HEK293T (cell line): ENCODE measurements at regions not wholly inside any gene's neighbourhood (a gene's known extent, or its start where the extent isn't known, plus 50 kb on each side); places are given as distances from the start of the nearest gene placed in this dataset.

Experiments used
- CTCF ChIA-PET: fragments of 350-600 bp; formaldehyde crosslinking; extraction: SDS; loops from one replicate; lab custom pipeline; 2021; ENCODE audit warnings: antibody characterized with exemption, inconsistent platforms; lab: Yijun Ruan, JAX
- POLR2A ChIA-PET: fragments of 350-600 bp; formaldehyde crosslinking; extraction: SDS; loops from one replicate; lab custom pipeline; 2020; ENCODE audit warnings: antibody characterized with exemption, inconsistent platforms; lab: Yijun Ruan, JAX
- DNase-seq: peaks from one replicate; pipeline ENCODE4 v3.0.0; 2012; ENCODE audit warnings: mixed read lengths; ENCODE audit errors: extremely low spot score
- ARNT ChIP-seq: fragments of 450-650 bp; IDR thresholded peaks from 2 replicates; pipeline ENCODE4 v1.6.1; 2017; ENCODE audit warnings: mild to moderate bottlenecking
- BHLHE40 ChIP-seq: fragments of 450-650 bp; IDR thresholded peaks from 2 replicates; pipeline ENCODE4 v1.6.1; 2016; ENCODE audit warnings: mild to moderate bottlenecking, moderate library complexity, borderline replicate concordance
- CTBP1 ChIP-seq: fragments of 450-650 bp; IDR thresholded peaks from 2 replicates; pipeline ENCODE4 v1.6.1; 2016; ENCODE audit warnings: borderline replicate concordance
- ELF4 ChIP-seq: fragments of 450-650 bp; IDR thresholded peaks from 2 replicates; pipeline ENCODE4 v1.6.1; 2017; ENCODE audit warnings: antibody characterized with exemption
- FOXA1 ChIP-seq: fragments of 450-650 bp; IDR thresholded peaks from 2 replicates; pipeline ENCODE4 v1.6.1; 2016; ENCODE audit warnings: mild to moderate bottlenecking
- FOXK2 ChIP-seq: fragments of 450-650 bp; IDR thresholded peaks from 2 replicates; pipeline ENCODE4 v1.6.1; 2016; ENCODE audit warnings: mild to moderate bottlenecking
- FOXM1 ChIP-seq: fragments of 450-650 bp; IDR thresholded peaks from 2 replicates; pipeline ENCODE4 v1.6.1; 2017; ENCODE audit warnings: mild to moderate bottlenecking, borderline replicate concordance
- HDGF ChIP-seq: fragments of 450-650 bp; IDR thresholded peaks from 2 replicates; pipeline ENCODE4 v1.6.1; 2017; ENCODE audit warnings: antibody characterized with exemption, borderline replicate concordance
- L3MBTL2 ChIP-seq: fragments of 450-650 bp; conservative IDR thresholded peaks from 2 replicates; pipeline ENCODE4 v1.6.1; 2016; ENCODE audit warnings: mild to moderate bottlenecking
- LEF1 ChIP-seq: fragments of 450-650 bp; IDR thresholded peaks from 2 replicates; pipeline ENCODE4 v1.6.1; 2017; ENCODE audit warnings: mild to moderate bottlenecking, borderline replicate concordance
- NFRKB ChIP-seq: fragments of 450-650 bp; IDR thresholded peaks from 2 replicates; pipeline ENCODE4 v1.6.1; 2016; ENCODE audit warnings: mild to moderate bottlenecking, moderate library complexity
- SP1 ChIP-seq: fragments of 450-650 bp; IDR thresholded peaks from 2 replicates; pipeline ENCODE4 v1.6.1; 2017
- SUZ12 ChIP-seq: fragments of 450-650 bp; IDR thresholded peaks from 2 replicates; pipeline ENCODE4 v1.6.1; 2016; ENCODE audit warnings: mild to moderate bottlenecking
- TARDBP ChIP-seq: fragments of 450-650 bp; IDR thresholded peaks from 2 replicates; pipeline ENCODE4 v1.6.1; 2016
- ZNF384 ChIP-seq: fragments of 450-650 bp; IDR thresholded peaks from 2 replicates; pipeline ENCODE4 v1.6.1; 2016
- TF ChIP-seq, protein P1 (sequence below): fragments of 450-650 bp; IDR thresholded peaks from 2 replicates; pipeline ENCODE4 v1.6.1; 2016

DNA sequence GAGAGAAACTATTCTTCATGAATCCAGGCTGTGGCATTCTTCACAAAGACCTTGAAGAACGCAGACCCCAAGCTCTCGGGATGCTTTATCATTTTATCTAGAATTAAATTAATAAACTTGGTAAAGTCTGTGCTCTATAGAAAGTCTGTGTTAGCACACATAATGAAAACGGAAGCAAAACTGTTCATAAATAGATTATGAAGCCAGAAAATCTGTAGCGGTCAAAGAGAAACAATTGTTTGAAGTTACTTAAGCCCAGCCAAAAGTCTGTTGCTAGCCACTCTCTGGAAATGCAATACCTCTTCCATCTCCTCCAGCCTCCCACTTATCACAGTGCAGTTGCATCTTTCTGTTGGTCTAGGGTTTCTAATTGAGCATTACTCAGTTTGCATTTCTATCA, 375.9 kb downstream of the KIF4B start:
- DNase-seq: no peak
- ChIA-PET CTCF (no interaction called here), POLR2A (no interaction called here)
- TF ChIP-seq FOXM1 (no peak), SP1 (no peak), FOXA1 (no peak), L3MBTL2 (no peak), TARDBP (no peak), BHLHE40 (no peak), ELF4 (no peak), ARNT (no peak), ZNF384 (no peak), NFRKB (no peak), CTBP1 (no peak), HDGF (no peak), SUZ12 (no peak), FOXK2 (no peak), LEF1 (no peak)
- TF ChIP-seq, protein P1, sequence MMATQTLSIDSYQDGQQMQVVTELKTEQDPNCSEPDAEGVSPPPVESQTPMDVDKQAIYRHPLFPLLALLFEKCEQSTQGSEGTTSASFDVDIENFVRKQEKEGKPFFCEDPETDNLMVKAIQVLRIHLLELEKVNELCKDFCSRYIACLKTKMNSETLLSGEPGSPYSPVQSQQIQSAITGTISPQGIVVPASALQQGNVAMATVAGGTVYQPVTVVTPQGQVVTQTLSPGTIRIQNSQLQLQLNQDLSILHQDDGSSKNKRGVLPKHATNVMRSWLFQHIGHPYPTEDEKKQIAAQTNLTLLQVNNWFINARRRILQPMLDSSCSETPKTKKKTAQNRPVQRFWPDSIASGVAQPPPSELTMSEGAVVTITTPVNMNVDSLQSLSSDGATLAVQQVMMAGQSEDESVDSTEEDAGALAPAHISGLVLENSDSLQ: no peak

DNA sequence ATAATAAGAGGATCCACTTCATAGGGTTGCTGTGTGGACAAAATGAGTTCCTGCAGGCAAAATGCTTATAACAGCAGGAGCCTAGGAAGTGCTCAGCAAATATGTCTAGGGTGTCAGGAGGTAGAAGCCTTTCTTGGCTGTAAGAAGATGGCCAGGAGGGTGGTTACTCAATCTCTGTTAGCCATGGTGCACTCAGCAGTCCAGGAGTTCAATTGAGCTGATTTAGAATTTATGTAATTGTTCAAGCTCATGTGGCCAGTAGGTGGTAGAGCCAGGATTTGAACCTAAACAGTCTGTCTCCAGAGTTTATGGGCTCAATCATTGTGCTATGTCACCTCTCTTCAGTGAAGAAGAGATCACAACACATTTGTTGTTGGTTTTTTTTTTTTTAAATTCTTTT, 381.2 kb downstream of the KIF4B start:
- DNase-seq: no peak
- POLR2A ChIA-PET: no interaction called here
- CTCF ChIA-PET: no interaction called here

DNA sequence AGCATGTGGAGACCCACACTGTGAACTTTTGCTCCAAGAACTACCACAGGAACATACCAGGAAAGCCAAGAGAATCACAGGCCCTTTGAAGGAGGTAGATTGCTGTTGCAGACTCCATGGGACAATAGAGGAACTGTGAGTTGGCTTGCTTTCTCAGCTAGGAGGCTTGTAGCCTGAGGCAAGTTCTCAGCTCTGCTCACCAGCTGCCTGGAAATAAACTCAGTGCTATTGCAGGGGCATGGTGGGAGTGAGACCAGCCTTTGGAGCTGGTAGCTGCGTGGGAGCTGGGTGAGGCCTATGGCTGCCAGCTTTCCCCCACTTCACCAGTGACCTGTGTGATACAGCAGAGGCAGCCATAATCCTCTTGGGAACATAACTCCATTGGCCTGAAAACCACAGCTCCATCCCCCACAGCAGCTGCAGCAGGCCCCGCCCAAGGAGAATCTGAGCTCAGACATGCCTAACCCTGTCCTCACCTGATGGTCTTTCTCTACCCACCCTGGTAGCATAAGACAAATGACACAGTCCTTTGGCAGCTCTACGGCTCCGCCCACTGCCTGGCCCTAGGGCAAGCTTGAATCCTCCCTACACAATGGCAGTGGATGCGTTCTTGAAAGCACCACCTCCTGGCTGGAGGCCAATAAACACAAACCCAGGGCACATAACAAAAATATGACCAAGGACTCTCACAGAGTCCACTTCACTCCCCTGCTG, 389.5 kb downstream of the KIF4B start:
- ChIA-PET POLR2A (no interaction called here), CTCF (no interaction called here)
- no peak for DNase-seq
- no peak for TF ChIP-seq L3MBTL2
- no peak for TF ChIP-seq TARDBP
- no peak for TF ChIP-seq FOXM1
- no peak for TF ChIP-seq ARNT
- no peak for TF ChIP-seq SUZ12
- TF ChIP-seq BHLHE40: no peak
- no peak for TF ChIP-seq ELF4
- TF ChIP-seq CTBP1: no peak
- no peak for TF ChIP-seq SP1

More for the DNA sequence above, 381.2 kb downstream of the KIF4B start:
- TF ChIP-seq, protein P1: no peak
- TF ChIP-seq FOXK2: no peak
- TF ChIP-seq FOXA1: no peak
- no peak for TF ChIP-seq ELF4
- TF ChIP-seq FOXM1: no peak
- no peak for TF ChIP-seq TARDBP
- TF ChIP-seq HDGF: no peak
- no peak for TF ChIP-seq CTBP1
- no peak for TF ChIP-seq SP1

DNA sequence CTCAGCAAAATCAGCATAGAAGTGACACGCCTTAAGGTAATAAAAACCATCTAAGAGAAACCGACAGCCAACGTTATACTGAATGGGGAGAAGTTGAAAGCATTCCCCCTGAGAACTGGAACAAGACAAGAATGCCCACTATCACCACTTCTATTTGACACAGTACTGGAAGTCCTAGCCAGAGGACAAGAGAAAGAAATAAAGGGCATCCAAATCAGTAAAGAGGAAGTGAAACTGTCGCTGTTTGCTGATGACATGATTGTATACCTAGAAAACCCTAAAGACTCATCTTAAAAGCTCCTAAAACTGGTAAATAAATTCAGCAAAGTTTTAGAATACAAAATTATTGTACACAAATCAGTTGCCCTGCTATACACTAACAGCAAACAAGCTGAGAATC, 393.3 kb downstream of the KIF4B start:
- CTCF ChIA-PET: no interaction called here
- TF ChIP-seq, protein P1: no peak
- TF ChIP-seq L3MBTL2 (no peak), FOXA1 (no peak), HDGF (no peak), ZNF384 (no peak), NFRKB (no peak), SP1 (no peak), ARNT (no peak), ELF4 (no peak), BHLHE40 (no peak), FOXM1 (no peak), CTBP1 (no peak), LEF1 (no peak), FOXK2 (no peak), TARDBP (no peak)
- DNase-seq: no peak
- POLR2A ChIA-PET: no interaction called here

DNA sequence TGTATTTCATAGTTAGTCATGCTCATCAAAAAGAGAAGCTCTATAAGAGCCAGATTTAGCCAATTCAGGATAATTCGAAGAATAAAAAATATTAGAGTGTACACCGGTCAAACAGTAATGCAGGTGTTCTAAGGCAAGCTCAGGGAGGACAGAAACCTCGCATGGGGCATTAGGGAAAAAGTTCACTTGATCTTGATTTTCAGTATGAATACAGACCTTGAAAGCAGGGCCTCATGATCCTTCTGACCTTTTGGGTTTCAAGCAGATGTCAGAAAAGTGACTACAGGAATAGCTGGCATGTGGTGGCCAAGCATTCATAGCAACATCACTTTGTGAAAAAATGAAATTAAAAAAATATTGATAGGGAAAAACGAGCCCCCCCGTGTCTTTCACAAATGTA, 394.9 kb downstream of the KIF4B start:
- no peak for TF ChIP-seq FOXM1
- TF ChIP-seq FOXA1: no peak
- TF ChIP-seq FOXK2: no peak
- TF ChIP-seq NFRKB: no peak
- no peak for TF ChIP-seq CTBP1
- no peak for TF ChIP-seq ELF4
- TF ChIP-seq, protein P1: no peak
- no peak for TF ChIP-seq ZNF384
- TF ChIP-seq BHLHE40: no peak
- no peak for TF ChIP-seq HDGF
- no peak for TF ChIP-seq L3MBTL2
- no peak for TF ChIP-seq TARDBP
- CTCF ChIA-PET: no interaction called here
- POLR2A ChIA-PET: no interaction called here
- no peak for DNase-seq

DNA sequence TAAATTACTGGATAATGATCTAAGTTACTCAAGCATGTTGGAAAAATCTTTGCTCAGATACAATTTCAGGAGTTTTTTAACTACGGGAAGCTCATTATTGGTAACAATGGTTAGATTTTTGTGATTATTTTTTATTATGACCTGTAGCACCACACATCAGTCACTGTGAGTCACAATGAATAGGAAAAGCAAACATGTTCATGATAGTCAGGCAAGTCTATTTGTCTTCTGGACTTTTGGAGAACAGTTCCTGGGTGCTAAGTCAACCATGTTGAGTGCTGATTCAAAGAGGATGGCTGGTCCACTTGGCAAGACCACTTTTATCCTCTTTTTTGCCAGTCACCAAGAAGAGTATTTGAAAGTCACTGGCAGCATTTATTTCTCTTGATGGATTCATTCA, 403.2 kb downstream of the KIF4B start:
- TF ChIP-seq CTBP1 (no peak), FOXK2 (no peak), LEF1 (no peak), ARNT (no peak), NFRKB (no peak), ZNF384 (no peak)
- TF ChIP-seq, protein P1: no peak
- ChIA-PET CTCF (no interaction called here), POLR2A (no interaction called here)
- DNase-seq: no peak
